ENCODE measurements at regions not wholly inside any gene's neighbourhood (a gene's known extent, or its start where the extent isn't known, plus 50 kb on each side); places are given as distances from the start of the nearest gene placed in this dataset.

DNA sequence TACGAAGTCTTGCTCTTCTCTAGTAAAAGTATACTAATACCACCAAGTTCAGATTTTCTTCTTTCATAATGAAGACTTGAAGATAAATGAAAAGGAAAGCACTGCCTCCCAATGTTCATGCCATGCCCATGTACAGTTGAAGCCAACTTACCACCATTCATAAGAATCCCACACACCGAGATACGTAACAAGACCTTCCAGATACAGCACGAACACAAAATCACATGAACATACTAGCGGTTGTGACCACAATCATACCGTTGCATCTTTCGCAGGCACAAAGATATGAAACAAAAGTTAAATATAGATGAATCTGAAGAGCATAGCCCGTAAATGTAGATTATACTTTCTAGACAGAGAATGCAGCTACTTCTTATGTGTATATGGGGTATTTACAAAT is 412.5 kb downstream of the CBLN4 start:
- CTCF ChIA-PET, result no interaction called here
- ATAC-seq (no peak), DNase-seq (no peak)
- H3K36me3 Mint-ChIP-seq, result no peaks in the 10 kb centered on the region
- H3K4me3 Mint-ChIP-seq, result no peak overlapping the region
- no peaks in the 10 kb centered on the region for H3K4me1 Mint-ChIP-seq
- peaks cover 10% of the 10 kb centered on the region for H3K9me3 Mint-ChIP-seq (ENCODE audit: low read depth)
- no peak overlapping the region for H3K27ac Mint-ChIP-seq
- H3K27me3 Mint-ChIP-seq, result no peaks in the 10 kb centered on the region

DNA sequence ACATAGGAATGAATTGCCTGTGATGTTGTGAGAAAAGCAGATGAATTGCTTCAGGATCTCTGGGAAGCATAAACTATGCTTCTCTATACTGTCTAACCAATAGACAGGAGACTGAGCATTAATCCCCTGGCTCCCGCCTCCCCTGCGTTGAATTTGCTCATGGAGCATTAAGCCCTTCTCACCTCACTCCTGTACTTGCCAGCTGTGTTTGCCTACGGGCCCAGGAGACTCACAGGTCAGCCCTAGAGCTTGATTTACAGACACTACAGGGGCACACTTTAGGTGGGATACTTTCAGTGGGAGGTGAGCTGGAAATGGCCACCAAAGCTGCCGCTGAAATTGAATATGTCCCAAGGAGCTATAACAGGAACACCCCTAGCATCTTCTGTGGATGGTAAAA is 418.7 kb downstream of the CBLN4 start:
- Mint-ChIP-seq H3K9me3 (ENCODE audit: low read depth) (peaks cover 14% of the 10 kb centered on the region), H3K4me1 (no peaks in the 10 kb centered on the region), H3K4me3 (no peak overlapping the region), H3K36me3 (no peaks in the 10 kb centered on the region), H3K27ac (no peak overlapping the region), H3K27me3 (no peaks in the 10 kb centered on the region)
- CTCF ChIA-PET, result no interaction called here
- DNase-seq, result no peak
- ATAC-seq, result no peak

- Mint-ChIP-seq H3K9me3 (ENCODE audit: low read depth) (peaks cover 7% of the 10 kb centered on the region), H3K4me3 (no peak overlapping the region)
- DNase-seq, result no peak
Measured at GRCh38 chr20:55584964-55585363, 420.4 kb downstream of the CBLN4 start.

DNA sequence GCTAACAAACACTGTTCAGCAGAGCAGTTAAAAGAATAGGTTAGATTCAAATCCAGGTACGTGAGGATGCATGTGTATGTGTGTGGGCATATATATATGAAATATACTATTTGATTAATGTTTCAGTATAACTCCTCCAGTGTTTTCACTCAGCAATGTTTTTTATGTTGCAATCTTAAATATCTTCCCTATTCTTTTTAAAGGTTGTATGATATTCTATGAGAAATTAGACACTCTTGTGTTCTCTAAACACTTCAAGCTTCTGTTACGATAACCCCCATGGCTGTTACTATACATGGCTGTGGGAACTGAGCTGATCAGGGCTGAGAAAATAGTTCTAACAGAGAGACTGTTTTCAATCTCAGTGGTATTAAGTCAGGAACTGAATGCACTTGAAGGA is 421.0 kb downstream of the CBLN4 start:
- no peak for DNase-seq
- H3K9me3 Mint-ChIP-seq (ENCODE audit: low read depth), result peaks cover 7% of the 10 kb centered on the region
- H3K27me3 Mint-ChIP-seq, result no peaks in the 10 kb centered on the region
- no peak overlapping the region for H3K4me3 Mint-ChIP-seq
- no peak overlapping the region for H3K27ac Mint-ChIP-seq
- CTCF ChIA-PET, result no interaction called here
- no peaks in the 10 kb centered on the region for H3K4me1 Mint-ChIP-seq
- no peaks in the 10 kb centered on the region for H3K36me3 Mint-ChIP-seq
- no peak for ATAC-seq

More at GRCh38 chr20:55584964-55585363, 420.4 kb downstream of the CBLN4 start:
- CTCF ChIA-PET, result no interaction called here
- no peaks in the 10 kb centered on the region for H3K4me1 Mint-ChIP-seq
- H3K27me3 Mint-ChIP-seq, result no peaks in the 10 kb centered on the region
- H3K36me3 Mint-ChIP-seq, result no peaks in the 10 kb centered on the region
- ATAC-seq, result no peak
- no peak overlapping the region for H3K27ac Mint-ChIP-seq

GRCh38 chr20:55583036-55583435 is 422.3 kb downstream of the CBLN4 start:
- CTCF ChIA-PET, result no interaction called here
- Mint-ChIP-seq H3K27me3 (no peaks in the 10 kb centered on the region), H3K4me1 (no peaks in the 10 kb centered on the region), H3K27ac (no peak overlapping the region), H3K4me3 (no peak overlapping the region), H3K36me3 (no peaks in the 10 kb centered on the region), H3K9me3 (ENCODE audit: low read depth) (peaks cover 7% of the 10 kb centered on the region)
- DNase-seq, result no peak
- ATAC-seq, result no peak

DNA sequence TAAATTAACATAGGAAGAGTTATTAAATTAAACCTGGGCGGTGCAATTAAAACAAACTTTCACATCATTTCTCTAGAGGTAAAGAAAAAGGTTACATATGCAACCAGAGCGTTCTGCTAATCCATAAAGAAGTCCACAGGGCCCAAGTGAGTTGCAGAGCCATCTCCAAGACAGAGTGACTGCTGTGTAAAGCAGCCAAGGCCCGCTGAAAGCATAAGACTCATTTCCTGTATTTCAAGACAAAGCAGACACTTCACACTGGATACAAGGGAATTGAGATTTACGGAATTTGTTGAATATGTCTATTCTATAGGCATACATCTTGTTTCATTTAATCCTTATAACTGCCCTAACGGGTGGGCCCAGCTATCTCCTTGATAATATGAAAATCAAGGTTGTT is 422.8 kb downstream of the CBLN4 start:
- Mint-ChIP-seq H3K4me3 (no peak overlapping the region), H3K36me3 (no peaks in the 10 kb centered on the region), H3K9me3 (ENCODE audit: low read depth) (peaks cover 7% of the 10 kb centered on the region), H3K27ac (no peak overlapping the region), H3K4me1 (no peaks in the 10 kb centered on the region), H3K27me3 (no peaks in the 10 kb centered on the region)
- CTCF ChIA-PET, result no interaction called here
- ATAC-seq (no peak), DNase-seq (no peak)

DNA sequence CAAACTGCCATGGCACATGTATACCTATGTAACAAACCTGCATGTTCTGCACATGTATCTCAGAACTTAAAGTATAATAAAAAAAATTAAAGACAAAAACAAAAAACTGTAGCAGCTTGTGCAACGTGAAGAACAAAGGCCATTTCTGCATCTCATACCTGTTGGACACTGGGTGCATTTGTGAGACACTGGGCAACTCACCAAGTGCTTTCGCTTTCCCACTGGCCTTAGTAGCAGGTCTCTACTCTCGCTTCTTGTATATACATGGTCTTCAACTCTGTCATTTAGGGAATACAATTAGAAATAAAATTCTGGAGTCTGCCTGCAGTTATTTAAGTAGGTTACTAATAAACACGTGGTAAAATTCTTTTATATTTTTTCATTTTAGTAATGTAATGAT is 423.8 kb downstream of the CBLN4 start:
- H3K4me1 Mint-ChIP-seq, result no peaks in the 10 kb centered on the region
- H3K4me3 Mint-ChIP-seq, result no peak overlapping the region
- DNase-seq, result no peak
- no peak for ATAC-seq
- H3K36me3 Mint-ChIP-seq, result no peaks in the 10 kb centered on the region
- H3K27me3 Mint-ChIP-seq, result no peaks in the 10 kb centered on the region
- H3K27ac Mint-ChIP-seq, result no peak overlapping the region
- CTCF ChIA-PET, result no interaction called here
- peaks cover 7% of the 10 kb centered on the region for H3K9me3 Mint-ChIP-seq (ENCODE audit: low read depth)

DNA sequence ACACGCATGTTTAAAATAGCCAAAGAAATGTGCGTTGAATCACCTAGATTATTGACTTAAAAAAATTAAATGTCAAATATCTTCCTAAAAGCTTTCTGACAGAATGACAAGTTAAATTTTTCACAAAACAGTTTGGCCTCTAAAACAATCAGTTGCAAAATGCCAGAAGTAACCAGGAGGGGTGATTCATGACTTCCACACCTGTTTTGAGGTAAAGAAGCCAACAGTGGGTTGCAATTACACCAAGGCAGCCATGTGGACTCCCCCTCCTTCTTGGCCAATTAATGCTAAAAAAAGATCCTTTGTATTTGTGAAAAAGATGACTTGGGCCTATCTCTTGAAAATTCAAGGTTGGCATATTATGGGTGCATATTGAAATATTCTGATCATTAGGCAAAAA is 424.8 kb downstream of the CBLN4 start:
- DNase-seq (no peak), ATAC-seq (no peak)
- Mint-ChIP-seq H3K27ac (no peak overlapping the region), H3K4me3 (no peak overlapping the region), H3K9me3 (ENCODE audit: low read depth) (peaks cover 5% of the 10 kb centered on the region), H3K4me1 (no peaks in the 10 kb centered on the region), H3K27me3 (no peaks in the 10 kb centered on the region), H3K36me3 (no peaks in the 10 kb centered on the region)
- CTCF ChIA-PET, result no interaction called here

- Mint-ChIP-seq H3K4me1 (no peaks in the 10 kb centered on the region), H3K27me3 (no peaks in the 10 kb centered on the region), H3K36me3 (no peaks in the 10 kb centered on the region), H3K4me3 (no peak overlapping the region), H3K27ac (no peak overlapping the region), H3K9me3 (ENCODE audit: low read depth) (peaks cover 3% of the 10 kb centered on the region)
- DNase-seq (no peak), ATAC-seq (no peak)
- CTCF ChIA-PET, result no interaction called here
Measured at GRCh38 chr20:55579802-55580201, 425.5 kb downstream of the CBLN4 start.

GRCh38 chr20:55576981-55577380 is 428.3 kb downstream of the CBLN4 start:
- Mint-ChIP-seq H3K9me3 (ENCODE audit: low read depth) (peaks cover 3% of the 10 kb centered on the region), H3K27me3 (no peaks in the 10 kb centered on the region), H3K4me3 (no peak overlapping the region), H3K27ac (no peak overlapping the region), H3K4me1 (no peaks in the 10 kb centered on the region), H3K36me3 (no peaks in the 10 kb centered on the region)
- CTCF ChIA-PET, result no interaction called here
- ATAC-seq, result no peak
- DNase-seq, result no peak

DNA sequence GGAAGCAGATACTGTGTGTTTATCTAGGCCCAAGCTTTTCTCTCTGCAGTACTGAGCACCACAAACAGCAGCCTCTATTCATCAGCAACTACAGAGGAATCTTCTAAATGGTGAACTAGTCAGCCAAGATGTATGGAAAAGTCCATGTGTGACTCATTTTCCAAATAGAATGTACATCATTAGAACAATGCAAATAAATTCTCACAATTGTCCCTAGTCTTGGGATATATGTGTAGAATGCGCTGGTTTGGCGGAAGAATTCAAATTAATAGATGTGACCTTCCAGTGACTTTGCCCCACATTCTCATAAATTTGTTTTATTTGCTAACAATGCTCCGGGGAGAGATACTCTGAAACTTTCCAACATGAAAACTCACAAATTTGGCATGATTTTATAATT is 436.2 kb downstream of the CBLN4 start:
- Mint-ChIP-seq H3K27ac (no peak overlapping the region), H3K36me3 (no peaks in the 10 kb centered on the region), H3K9me3 (ENCODE audit: low read depth) (peaks cover 15% of the 10 kb centered on the region), H3K4me3 (no peak overlapping the region), H3K4me1 (no peaks in the 10 kb centered on the region), H3K27me3 (no peaks in the 10 kb centered on the region)
- ATAC-seq (no peak), DNase-seq (no peak)
- CTCF ChIA-PET, result no interaction called here

GRCh38 chr20:55567826-55568225 is 437.5 kb downstream of the CBLN4 start:
- Mint-ChIP-seq H3K27me3 (no peaks in the 10 kb centered on the region), H3K27ac (no peak overlapping the region), H3K9me3 (ENCODE audit: low read depth) (peaks cover 20% of the 10 kb centered on the region), H3K4me3 (no peak overlapping the region), H3K4me1 (no peaks in the 10 kb centered on the region), H3K36me3 (no peaks in the 10 kb centered on the region)
- no peak for ATAC-seq
- DNase-seq, result no peak
- CTCF ChIA-PET, result no interaction called here

GRCh38 chr20:55565096-55565773 is 440.1 kb downstream of the CBLN4 start:
- Mint-ChIP-seq H3K4me1 (no peaks in the 10 kb centered on the region), H3K4me3 (no peak overlapping the region), H3K36me3 (no peaks in the 10 kb centered on the region), H3K27ac (no peak overlapping the region), H3K27me3 (no peaks in the 10 kb centered on the region), H3K9me3 (ENCODE audit: low read depth) (peaks cover 18% of the 10 kb centered on the region)
- no peak for DNase-seq
- ATAC-seq, result no peak
- CTCF ChIA-PET, result no interaction called here

DNA sequence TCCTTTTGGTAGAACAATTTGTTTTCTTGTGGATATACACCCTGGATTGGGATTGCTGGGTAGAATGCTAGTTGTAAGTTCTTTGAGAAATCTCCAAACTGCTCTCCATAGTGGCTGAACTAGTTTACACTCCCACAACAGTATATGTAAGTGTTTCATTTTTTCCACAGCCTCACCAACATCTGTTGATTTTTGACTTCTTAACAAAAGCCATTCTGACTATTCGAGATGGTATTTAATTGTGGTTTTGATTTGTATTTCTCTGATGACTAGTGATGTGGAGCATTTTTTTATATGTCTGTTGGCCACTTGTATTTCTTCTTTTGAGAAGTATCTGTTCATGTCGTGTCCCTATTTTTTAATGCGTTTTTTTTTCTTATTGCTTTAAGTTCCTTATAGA is 444.1 kb downstream of the CBLN4 start:
- CTCF ChIA-PET, result no interaction called here
- Mint-ChIP-seq H3K36me3 (no peaks in the 10 kb centered on the region), H3K9me3 (ENCODE audit: low read depth) (peaks cover 15% of the 10 kb centered on the region), H3K27me3 (no peaks in the 10 kb centered on the region), H3K4me1 (no peaks in the 10 kb centered on the region), H3K27ac (no peak overlapping the region), H3K4me3 (no peak overlapping the region)
- ATAC-seq, result no peak
- no peak for DNase-seq

GRCh38 chr20:55557191-55557590 is 448.1 kb downstream of the CBLN4 start:
- ATAC-seq, result no peak
- CTCF ChIA-PET, result no interaction called here
- Mint-ChIP-seq H3K9me3 (ENCODE audit: low read depth) (peaks cover 19% of the 10 kb centered on the region), H3K4me3 (no peak overlapping the region), H3K36me3 (no peaks in the 10 kb centered on the region), H3K27me3 (no peaks in the 10 kb centered on the region), H3K27ac (no peak overlapping the region), H3K4me1 (no peaks in the 10 kb centered on the region)
- no peak for DNase-seq
